GM20000 (cell line): ENCODE measurements at regions not wholly inside any gene's neighbourhood (a gene's known extent, or its start where the extent isn't known, plus 50 kb on each side); places are given as distances from the start of the nearest gene placed in this dataset.

Experiments
- DNase-seq: peaks from one replicate; pipeline ENCODE4 v3.0.0; 2012; ENCODE audit warnings: low spot score
- TF ChIP-seq, protein P1 (sequence below): IDR thresholded peaks from 2 replicates; pipeline ENCODE4 v1.5.1; 2012; ENCODE audit warnings: mild to moderate bottlenecking, control low read depth; ENCODE audit errors: extremely low read depth, missing control alignments

DNA sequence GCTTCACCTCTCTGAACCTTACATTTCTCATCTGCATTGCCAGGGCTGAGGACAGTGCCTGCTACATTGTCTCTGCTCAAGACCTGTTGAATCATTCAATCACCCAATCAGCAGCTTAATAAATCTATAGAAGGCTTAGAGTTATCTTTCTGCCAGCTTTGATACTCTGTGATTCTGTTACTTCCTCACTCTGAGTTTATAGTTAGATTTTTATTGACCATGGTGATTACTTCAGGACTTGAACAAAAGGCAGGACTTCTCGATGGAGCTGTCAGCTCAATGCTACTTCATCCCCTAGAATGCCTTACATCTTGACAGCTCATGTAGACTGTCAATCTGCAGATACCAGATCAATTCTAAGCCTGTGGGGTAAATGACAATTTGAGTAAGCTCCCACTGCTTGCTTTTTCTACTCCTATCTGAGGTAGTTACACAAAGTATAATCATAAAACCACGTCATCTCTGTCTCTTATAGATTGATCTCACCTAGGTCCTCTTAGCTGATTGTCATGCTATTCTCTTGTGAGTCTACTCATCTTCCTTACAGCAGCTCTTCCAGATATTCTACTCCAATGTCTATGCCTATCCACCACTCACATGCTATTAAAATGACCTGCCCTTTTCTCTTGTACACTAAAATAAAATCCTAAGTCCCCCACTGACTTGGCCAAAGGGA lies 318.3 kb upstream of the CA10 start:
- DNase-seq, result no peak
- TF ChIP-seq, protein P1, sequence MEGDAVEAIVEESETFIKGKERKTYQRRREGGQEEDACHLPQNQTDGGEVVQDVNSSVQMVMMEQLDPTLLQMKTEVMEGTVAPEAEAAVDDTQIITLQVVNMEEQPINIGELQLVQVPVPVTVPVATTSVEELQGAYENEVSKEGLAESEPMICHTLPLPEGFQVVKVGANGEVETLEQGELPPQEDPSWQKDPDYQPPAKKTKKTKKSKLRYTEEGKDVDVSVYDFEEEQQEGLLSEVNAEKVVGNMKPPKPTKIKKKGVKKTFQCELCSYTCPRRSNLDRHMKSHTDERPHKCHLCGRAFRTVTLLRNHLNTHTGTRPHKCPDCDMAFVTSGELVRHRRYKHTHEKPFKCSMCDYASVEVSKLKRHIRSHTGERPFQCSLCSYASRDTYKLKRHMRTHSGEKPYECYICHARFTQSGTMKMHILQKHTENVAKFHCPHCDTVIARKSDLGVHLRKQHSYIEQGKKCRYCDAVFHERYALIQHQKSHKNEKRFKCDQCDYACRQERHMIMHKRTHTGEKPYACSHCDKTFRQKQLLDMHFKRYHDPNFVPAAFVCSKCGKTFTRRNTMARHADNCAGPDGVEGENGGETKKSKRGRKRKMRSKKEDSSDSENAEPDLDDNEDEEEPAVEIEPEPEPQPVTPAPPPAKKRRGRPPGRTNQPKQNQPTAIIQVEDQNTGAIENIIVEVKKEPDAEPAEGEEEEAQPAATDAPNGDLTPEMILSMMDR, result no peak

- TF ChIP-seq, protein P1, result no peak
- no peak for DNase-seq
Measured at GRCh38 chr17:52470553-52470952, 312.0 kb upstream of the CA10 start.

GRCh38 chr17:52465407-52465806 lies 306.9 kb upstream of the CA10 start:
- TF ChIP-seq, protein P1, result no peak

DNA sequence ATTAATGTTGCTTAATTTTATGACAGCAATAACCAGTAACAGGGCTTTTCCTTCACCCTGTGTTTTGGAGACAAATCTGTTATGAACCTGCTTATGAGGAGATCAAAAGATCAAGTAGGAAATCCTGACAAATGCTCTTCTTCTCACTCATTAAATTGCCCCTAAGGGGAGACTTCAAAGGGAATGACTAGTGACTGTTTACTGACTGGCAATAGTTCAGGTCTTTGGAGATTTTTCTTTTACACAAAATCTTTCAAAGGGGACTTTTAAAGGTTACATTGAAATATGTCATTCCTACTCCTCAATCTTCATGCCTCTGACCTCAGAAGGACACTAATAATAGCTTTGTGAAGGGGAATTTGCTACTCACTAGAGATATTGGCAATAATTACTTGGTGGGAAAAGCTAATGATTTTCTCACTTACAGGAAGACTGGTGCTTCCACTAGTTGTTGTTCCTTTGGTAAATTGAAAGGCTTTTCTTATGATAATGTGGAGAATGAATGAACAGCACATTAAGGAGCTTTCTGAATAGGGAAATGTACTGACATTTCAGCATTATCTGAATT lies 292.9 kb upstream of the CA10 start:
- no peak for DNase-seq
- TF ChIP-seq, protein P1, result no peak

More at GRCh38 chr17:52465407-52465806, 306.9 kb upstream of the CA10 start:
- DNase-seq, result no peak

DNA sequence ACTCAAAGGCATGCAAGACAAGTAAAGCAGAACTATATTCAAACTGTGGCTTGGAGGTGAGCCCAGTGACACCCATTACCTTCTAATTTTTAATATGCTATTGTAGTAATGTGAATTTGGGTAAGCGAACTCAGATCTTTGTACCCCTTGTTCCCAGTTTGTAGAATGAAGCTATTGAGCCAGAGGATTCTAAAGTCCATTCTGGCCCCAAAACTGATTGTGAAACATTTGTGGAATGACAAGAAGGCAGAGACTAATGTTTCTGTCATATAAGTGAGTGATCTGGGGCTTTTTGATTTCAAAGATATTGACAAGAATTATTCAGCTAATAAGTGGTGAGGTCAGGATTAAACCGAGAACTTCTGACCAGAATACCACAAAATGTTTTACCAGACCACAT lies 283.8 kb upstream of the CA10 start:
- TF ChIP-seq, protein P1, result no peak
- no peak for DNase-seq

DNA sequence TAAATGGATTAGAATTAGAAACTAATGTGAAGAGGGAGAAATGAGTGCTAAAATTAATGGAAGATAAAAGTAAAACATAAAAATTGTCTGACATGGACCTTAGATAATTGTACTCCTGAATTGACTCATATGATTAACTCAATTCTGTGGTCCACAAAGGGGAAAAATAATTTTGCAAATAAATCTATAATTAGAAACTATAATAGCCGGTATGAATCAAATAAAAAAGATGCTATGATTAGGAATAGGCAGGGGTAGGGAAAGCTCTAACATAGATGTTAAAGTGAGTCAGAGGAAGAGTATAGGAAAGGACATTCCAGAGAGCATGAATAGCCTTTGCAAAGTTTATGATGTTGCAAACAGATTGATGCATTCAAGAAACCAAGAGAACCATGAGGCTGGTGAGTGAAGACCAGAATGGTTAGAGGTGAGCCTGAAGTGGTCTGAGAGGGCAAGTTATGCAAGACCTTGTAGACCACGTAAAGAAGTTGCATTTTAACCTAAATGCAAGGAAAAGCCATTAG lies 262.1 kb upstream of the CA10 start:
- TF ChIP-seq, protein P1, result no peak
- no peak for DNase-seq

- DNase-seq, result no peak
- TF ChIP-seq, protein P1, result no peak
Measured at GRCh38 chr17:52419229-52419641, 260.7 kb upstream of the CA10 start.
